Endothelial cell (in vitro differentiated cells): ENCODE measurements at regions not wholly inside any gene's neighbourhood (a gene's known extent, or its start where the extent isn't known, plus 50 kb on each side); places are given as distances from the start of the nearest gene placed in this dataset.

Experiments
- DNase-seq: peaks from one replicate; pipeline ENCODE4 v3.0.0; 2021; ENCODE audit warnings: low spot score
- H3K27ac Mint-ChIP-seq: one replicate; pipeline ENCODE4 v1.8.0; 2021; ENCODE audit warnings: mixed read lengths, inconsistent platforms; ENCODE audit not compliant: unreplicated experiment
- H3K27me3 Mint-ChIP-seq: one replicate; pipeline ENCODE4 v1.8.0; 2021; ENCODE audit warnings: mild to moderate bottlenecking, moderate library complexity, mixed read lengths, inconsistent platforms; ENCODE audit not compliant: unreplicated experiment
- H3K36me3 Mint-ChIP-seq: one replicate; pipeline ENCODE4 v1.8.0; 2021; ENCODE audit warnings: mild to moderate bottlenecking, low read depth, mixed read lengths, inconsistent platforms; ENCODE audit not compliant: unreplicated experiment
- H3K4me1 Mint-ChIP-seq: one replicate; pipeline ENCODE4 v1.8.0; 2021; ENCODE audit warnings: mild to moderate bottlenecking, mixed read lengths, inconsistent platforms; ENCODE audit not compliant: unreplicated experiment
- H3K4me3 Mint-ChIP-seq: one replicate; pipeline ENCODE4 v1.8.0; 2021; ENCODE audit warnings: mild to moderate bottlenecking, mixed read lengths, inconsistent platforms; ENCODE audit not compliant: unreplicated experiment
- H3K9me3 Mint-ChIP-seq: one replicate; pipeline ENCODE4 v1.8.0; 2021; ENCODE audit warnings: mixed read lengths, inconsistent platforms; ENCODE audit not compliant: unreplicated experiment
- TF ChIP-seq, protein P1 (sequence below): fragments of 200-600 bp; sonication (generic); IDR thresholded peaks from one replicate; pipeline ENCODE4 v1.5.0; 2021; ENCODE audit warnings: antibody characterized with exemption; ENCODE audit not compliant: unreplicated experiment

DNA sequence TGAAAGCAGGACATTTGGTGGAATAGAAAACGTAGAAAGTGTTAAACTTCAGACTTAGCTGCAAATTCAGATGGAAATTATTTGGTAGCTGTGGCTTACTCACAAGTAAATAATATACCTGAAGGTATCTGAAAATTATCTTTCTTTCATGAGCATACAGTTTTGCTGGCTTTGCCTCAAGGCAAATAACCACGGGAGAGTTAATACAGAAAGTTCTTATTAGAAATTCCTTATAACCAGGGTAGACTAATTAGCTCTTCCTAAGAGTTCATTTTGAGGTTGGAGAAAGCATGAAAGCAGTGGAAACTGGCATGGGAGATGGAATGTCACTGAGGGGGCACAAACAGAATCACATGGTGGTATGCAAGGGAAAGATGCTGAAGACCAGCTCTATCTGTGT lies 217.5 kb downstream of the CD83 start:
- Mint-ChIP-seq H3K27ac (no peak overlapping the region), H3K4me1 (peaks cover 2% of the 10 kb centered on the region), H3K9me3 (no peaks in the 10 kb centered on the region), H3K36me3 (no peaks in the 10 kb centered on the region), H3K4me3 (no peak overlapping the region), H3K27me3 (no peaks in the 10 kb centered on the region)
- DNase-seq, result no peak
- TF ChIP-seq, protein P1, sequence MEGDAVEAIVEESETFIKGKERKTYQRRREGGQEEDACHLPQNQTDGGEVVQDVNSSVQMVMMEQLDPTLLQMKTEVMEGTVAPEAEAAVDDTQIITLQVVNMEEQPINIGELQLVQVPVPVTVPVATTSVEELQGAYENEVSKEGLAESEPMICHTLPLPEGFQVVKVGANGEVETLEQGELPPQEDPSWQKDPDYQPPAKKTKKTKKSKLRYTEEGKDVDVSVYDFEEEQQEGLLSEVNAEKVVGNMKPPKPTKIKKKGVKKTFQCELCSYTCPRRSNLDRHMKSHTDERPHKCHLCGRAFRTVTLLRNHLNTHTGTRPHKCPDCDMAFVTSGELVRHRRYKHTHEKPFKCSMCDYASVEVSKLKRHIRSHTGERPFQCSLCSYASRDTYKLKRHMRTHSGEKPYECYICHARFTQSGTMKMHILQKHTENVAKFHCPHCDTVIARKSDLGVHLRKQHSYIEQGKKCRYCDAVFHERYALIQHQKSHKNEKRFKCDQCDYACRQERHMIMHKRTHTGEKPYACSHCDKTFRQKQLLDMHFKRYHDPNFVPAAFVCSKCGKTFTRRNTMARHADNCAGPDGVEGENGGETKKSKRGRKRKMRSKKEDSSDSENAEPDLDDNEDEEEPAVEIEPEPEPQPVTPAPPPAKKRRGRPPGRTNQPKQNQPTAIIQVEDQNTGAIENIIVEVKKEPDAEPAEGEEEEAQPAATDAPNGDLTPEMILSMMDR, result no peak

- TF ChIP-seq, protein P1, result no peak
- Mint-ChIP-seq H3K36me3 (no peaks in the 10 kb centered on the region), H3K9me3 (no peaks in the 10 kb centered on the region), H3K4me1 (peaks cover 2% of the 10 kb centered on the region), H3K27me3 (no peaks in the 10 kb centered on the region), H3K27ac (no peak overlapping the region), H3K4me3 (no peak overlapping the region)
- no peak for DNase-seq
Measured at GRCh38 chr6:14337152-14337551, 219.6 kb downstream of the CD83 start.

- TF ChIP-seq, protein P1, result no peak
- peaks cover 2% of the 10 kb centered on the region for H3K4me1 Mint-ChIP-seq
- DNase-seq, result no peak
- H3K36me3 Mint-ChIP-seq, result no peaks in the 10 kb centered on the region
- no peaks in the 10 kb centered on the region for H3K27me3 Mint-ChIP-seq
- H3K9me3 Mint-ChIP-seq, result no peaks in the 10 kb centered on the region
- no peak overlapping the region for H3K27ac Mint-ChIP-seq
- no peak overlapping the region for H3K4me3 Mint-ChIP-seq
Measured at GRCh38 chr6:14339172-14339571, 221.6 kb downstream of the CD83 start.

GRCh38 chr6:14339711-14340584 lies 222.4 kb downstream of the CD83 start:
- H3K36me3 Mint-ChIP-seq, result no peaks in the 10 kb centered on the region
- no peaks in the 10 kb centered on the region for H3K9me3 Mint-ChIP-seq
- H3K27ac Mint-ChIP-seq, result no peak overlapping the region
- no peak for DNase-seq
- TF ChIP-seq, protein P1, result no peak
- no peak overlapping the region for H3K4me3 Mint-ChIP-seq
- H3K4me1 Mint-ChIP-seq, result peaks cover 2% of the 10 kb centered on the region
- no peaks in the 10 kb centered on the region for H3K27me3 Mint-ChIP-seq

DNA sequence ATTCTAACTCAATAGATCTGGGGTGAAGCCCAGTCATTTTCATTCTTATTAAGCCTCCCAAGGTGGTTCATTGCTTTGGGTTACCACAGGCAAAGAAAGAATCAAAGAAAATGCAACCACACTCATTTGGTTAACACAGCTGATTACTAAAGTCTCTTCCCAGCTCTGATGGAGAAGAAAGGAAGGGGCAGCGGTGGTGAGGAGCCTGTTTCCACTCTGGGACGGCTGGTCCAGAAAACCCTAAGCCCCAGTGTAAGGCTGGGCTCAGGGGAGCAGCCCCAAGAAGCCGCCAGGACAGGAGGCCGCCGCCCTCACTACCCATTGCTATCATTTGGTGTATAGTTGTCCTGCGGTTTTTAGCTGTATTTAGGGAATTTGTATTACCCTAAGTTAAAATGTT lies 226.9 kb downstream of the CD83 start:
- no peak for DNase-seq

More for the DNA sequence above, 226.9 kb downstream of the CD83 start:
- Mint-ChIP-seq H3K4me1 (peaks cover 5% of the 10 kb centered on the region), H3K27ac (no peak overlapping the region), H3K36me3 (no peaks in the 10 kb centered on the region), H3K4me3 (no peak overlapping the region), H3K27me3 (peaks cover 7% of the 10 kb centered on the region), H3K9me3 (peaks cover 5% of the 10 kb centered on the region)
- TF ChIP-seq, protein P1, result no peak
